Activated CD4-positive, alpha-beta memory T cell treated with anti-CD3 and anti-CD28 coated beads, Interleukin-2, amount 10 ng/mL, durations not matched to agents 7 days and 5 days (primary cell): ENCODE measurements at regions not wholly inside any gene's neighbourhood (a gene's known extent, or its start where the extent isn't known, plus 50 kb on each side); places are given as distances from the start of the nearest gene placed in this dataset.

ENCODE experiments used
- CTCF ChIA-PET: fragments of 350-600 bp; sonication (Branson Sonifier 250); formaldehyde crosslinking; loops from one replicate; lab custom pipeline; 2021; ENCODE audit warnings: antibody characterized with exemption, inconsistent platforms; lab: Charles Lee
- POLR2A ChIA-PET: fragments of 350-600 bp; sonication (Branson Sonifier 250); formaldehyde crosslinking; loops from one replicate; lab custom pipeline; 2021; ENCODE audit warnings: antibody characterized with exemption; lab: Charles Lee
- DNase-seq: peaks from one replicate; pipeline ENCODE4 v3.0.0-alpha.2; 2020
- H3K27ac Mint-ChIP-seq: one replicate; pipeline ENCODE4 v1.8.0; 2021; ENCODE audit warnings: mild to moderate bottlenecking, mixed read lengths
- H3K27me3 Mint-ChIP-seq: one replicate; pipeline ENCODE4 v1.8.0; 2021; ENCODE audit warnings: mixed read lengths
- H3K36me3 Mint-ChIP-seq: one replicate; pipeline ENCODE4 v1.8.0; 2021; ENCODE audit warnings: low read depth, mixed read lengths
- H3K4me1 Mint-ChIP-seq: one replicate; pipeline ENCODE4 v1.8.0; 2021; ENCODE audit warnings: mixed read lengths
- H3K4me3 Mint-ChIP-seq: one replicate; pipeline ENCODE4 v1.8.0; 2021; ENCODE audit warnings: mild to moderate bottlenecking, mixed read lengths
- H3K9me3 Mint-ChIP-seq: one replicate; pipeline ENCODE4 v1.8.0; 2021; ENCODE audit warnings: mixed read lengths

- Mint-ChIP-seq H3K4me1 (no peaks in the 10 kb centered on the region), H3K9me3 (no peaks in the 10 kb centered on the region), H3K4me3 (no peak overlapping the region), H3K27ac (no peak overlapping the region), H3K36me3 (no peaks in the 10 kb centered on the region), H3K27me3 (no peaks in the 10 kb centered on the region)
- CTCF ChIA-PET, result no interaction called here
- DNase-seq, result no peak
- POLR2A ChIA-PET, result no interaction called here
These were observed 649.1 kb upstream of the USP24 start for GRCh38 chr1:55864251-55864650.

GRCh38 chr1:55861676-55862340 is 646.6 kb upstream of the USP24 start:
- Mint-ChIP-seq H3K27me3 (no peaks in the 10 kb centered on the region), H3K4me3 (no peak overlapping the region), H3K4me1 (no peaks in the 10 kb centered on the region), H3K9me3 (no peaks in the 10 kb centered on the region), H3K27ac (no peak overlapping the region), H3K36me3 (no peaks in the 10 kb centered on the region)
- ChIA-PET POLR2A (no interaction called here), CTCF (no interaction called here)
- DNase-seq, result no peak

- H3K9me3 Mint-ChIP-seq, result no peaks in the 10 kb centered on the region
These were observed 645.8 kb upstream of the USP24 start for GRCh38 chr1:55860798-55861519.

GRCh38 chr1:55860326-55860725 is 645.2 kb upstream of the USP24 start:
- Mint-ChIP-seq H3K4me3 (no peak overlapping the region), H3K27me3 (no peaks in the 10 kb centered on the region), H3K9me3 (no peaks in the 10 kb centered on the region), H3K4me1 (no peaks in the 10 kb centered on the region), H3K36me3 (no peaks in the 10 kb centered on the region), H3K27ac (no peak overlapping the region)
- DNase-seq, result no peak
- ChIA-PET POLR2A (no interaction called here), CTCF (no interaction called here)

More at GRCh38 chr1:55860798-55861519, 645.8 kb upstream of the USP24 start:
- POLR2A ChIA-PET, result no interaction called here
- H3K27ac Mint-ChIP-seq, result no peak overlapping the region
- no peaks in the 10 kb centered on the region for H3K4me1 Mint-ChIP-seq
- no peak for DNase-seq
- H3K27me3 Mint-ChIP-seq, result no peaks in the 10 kb centered on the region
- no peak overlapping the region for H3K4me3 Mint-ChIP-seq
- CTCF ChIA-PET, result no interaction called here
- no peaks in the 10 kb centered on the region for H3K36me3 Mint-ChIP-seq

GRCh38 chr1:55854911-55855310 is 639.7 kb upstream of the USP24 start:
- no peak for DNase-seq
- no peaks in the 10 kb centered on the region for H3K4me1 Mint-ChIP-seq
- H3K9me3 Mint-ChIP-seq, result no peaks in the 10 kb centered on the region
- H3K36me3 Mint-ChIP-seq, result no peaks in the 10 kb centered on the region
- POLR2A ChIA-PET, result interaction anchor here (0.6 kb wide), 1 partner anchor 32 kb away, joined by 3 read pairs; no protein-coding TSS in a partner anchor
- no peak overlapping the region for H3K4me3 Mint-ChIP-seq
- CTCF ChIA-PET, result no interaction called here
- no peaks in the 10 kb centered on the region for H3K27me3 Mint-ChIP-seq
- no peak overlapping the region for H3K27ac Mint-ChIP-seq

- DNase-seq, result no peak
- no peak overlapping the region for H3K4me3 Mint-ChIP-seq
- no peaks in the 10 kb centered on the region for H3K36me3 Mint-ChIP-seq
- H3K27ac Mint-ChIP-seq, result no peak overlapping the region
- no peaks in the 10 kb centered on the region for H3K4me1 Mint-ChIP-seq
- no peaks in the 10 kb centered on the region for H3K9me3 Mint-ChIP-seq
- POLR2A ChIA-PET, result no interaction called here
- CTCF ChIA-PET, result no interaction called here
- H3K27me3 Mint-ChIP-seq, result no peaks in the 10 kb centered on the region
These were observed 633.7 kb upstream of the USP24 start for GRCh38 chr1:55848906-55849305.

- POLR2A ChIA-PET, result no interaction called here
- no peaks in the 10 kb centered on the region for H3K27me3 Mint-ChIP-seq
- DNase-seq, result no peak
- H3K27ac Mint-ChIP-seq, result no peak overlapping the region
- H3K4me1 Mint-ChIP-seq, result no peaks in the 10 kb centered on the region
- H3K36me3 Mint-ChIP-seq, result no peaks in the 10 kb centered on the region
- CTCF ChIA-PET, result no interaction called here
- no peaks in the 10 kb centered on the region for H3K9me3 Mint-ChIP-seq
- H3K4me3 Mint-ChIP-seq, result no peak overlapping the region
These were observed 630.9 kb upstream of the USP24 start for GRCh38 chr1:55846051-55846450.

- Mint-ChIP-seq H3K36me3 (no peaks in the 10 kb centered on the region), H3K27ac (no peak overlapping the region), H3K27me3 (no peaks in the 10 kb centered on the region), H3K4me1 (no peaks in the 10 kb centered on the region), H3K9me3 (no peaks in the 10 kb centered on the region), H3K4me3 (no peak overlapping the region)
- ChIA-PET CTCF (no interaction called here), POLR2A (no interaction called here)
- no peak for DNase-seq
These were observed 629.2 kb upstream of the USP24 start for GRCh38 chr1:55844322-55844721.

GRCh38 chr1:55839626-55840025 is 624.5 kb upstream of the USP24 start:
- Mint-ChIP-seq H3K4me1 (no peaks in the 10 kb centered on the region), H3K4me3 (no peak overlapping the region), H3K27ac (no peak overlapping the region), H3K27me3 (no peaks in the 10 kb centered on the region), H3K36me3 (no peaks in the 10 kb centered on the region), H3K9me3 (no peaks in the 10 kb centered on the region)
- ChIA-PET CTCF (no interaction called here), POLR2A (no interaction called here)
- DNase-seq, result no peak

GRCh38 chr1:55839221-55839620 is 624.1 kb upstream of the USP24 start:
- Mint-ChIP-seq H3K9me3 (no peaks in the 10 kb centered on the region), H3K27me3 (no peaks in the 10 kb centered on the region), H3K4me1 (no peaks in the 10 kb centered on the region), H3K27ac (no peak overlapping the region), H3K36me3 (no peaks in the 10 kb centered on the region), H3K4me3 (no peak overlapping the region)
- ChIA-PET POLR2A (no interaction called here), CTCF (no interaction called here)
- no peak for DNase-seq

- H3K4me1 Mint-ChIP-seq, result no peaks in the 10 kb centered on the region
- no peaks in the 10 kb centered on the region for H3K36me3 Mint-ChIP-seq
- H3K27me3 Mint-ChIP-seq, result no peaks in the 10 kb centered on the region
- H3K9me3 Mint-ChIP-seq, result no peaks in the 10 kb centered on the region
- H3K4me3 Mint-ChIP-seq, result no peak overlapping the region
- POLR2A ChIA-PET, result no interaction called here
- no peak for DNase-seq
- CTCF ChIA-PET, result no interaction called here
- H3K27ac Mint-ChIP-seq, result no peak overlapping the region
These were observed 620.9 kb upstream of the USP24 start for GRCh38 chr1:55836086-55836485.

GRCh38 chr1:55833529-55834091 is 618.4 kb upstream of the USP24 start:
- H3K4me1 Mint-ChIP-seq, result no peaks in the 10 kb centered on the region

GRCh38 chr1:55831759-55832158 is 616.6 kb upstream of the USP24 start:
- CTCF ChIA-PET, result no interaction called here
- POLR2A ChIA-PET, result no interaction called here

More at GRCh38 chr1:55833529-55834091, 618.4 kb upstream of the USP24 start:
- ChIA-PET POLR2A (no interaction called here), CTCF (no interaction called here)
- Mint-ChIP-seq H3K27me3 (no peaks in the 10 kb centered on the region), H3K4me3 (no peak overlapping the region), H3K36me3 (no peaks in the 10 kb centered on the region), H3K27ac (no peak overlapping the region), H3K9me3 (no peaks in the 10 kb centered on the region)
- DNase-seq, result no peak

More at GRCh38 chr1:55831759-55832158, 616.6 kb upstream of the USP24 start:
- Mint-ChIP-seq H3K27me3 (no peaks in the 10 kb centered on the region), H3K9me3 (no peaks in the 10 kb centered on the region), H3K36me3 (no peaks in the 10 kb centered on the region), H3K4me1 (no peaks in the 10 kb centered on the region), H3K27ac (no peak overlapping the region), H3K4me3 (no peak overlapping the region)
- DNase-seq, result no peak
